Heart right ventricle (tissue), 16 donors: ENCODE measurements at regions not wholly inside any gene's neighbourhood (a gene's known extent, or its start where the extent isn't known, plus 50 kb on each side); places are given as distances from the start of the nearest gene placed in this dataset.

Source experiments
- ATAC-seq, 8 donors: fragments of 200-7000 bp; cut with Tn5 transposase; one replicate each; pipeline ENCODE4 v1.9.1; 2020; ENCODE audit warnings: mild to moderate bottlenecking in 8 of 8, moderate library complexity in 8 of 8, moderate number of reproducible peaks in 1 of 8
- DNase-seq, 2 donors: peaks; one replicate each; pipeline ENCODE4 v3.0.0-alpha.2; 2020
- H3K27ac ChIP-seq, 10 donors: fragments of 200-600 bp; sonication (generic) in 2 of 10; one replicate each; pipeline versions ENCODE4 v1.5.0 to v1.8.0; 2020 to 2022; ENCODE audit warnings: mild to moderate bottlenecking in 3 of 10
- H3K27me3 ChIP-seq, 7 donors: fragments of 200-600 bp; one replicate each; pipeline ENCODE4 v1.8.0; 2021 to 2022; ENCODE audit warnings: mild to moderate bottlenecking in 2 of 7
- H3K36me3 ChIP-seq, 9 donors: fragments of 200-600 bp; sonication (generic) in 1 of 9; one replicate each; pipeline versions ENCODE4 v1.5.0 to v1.8.0; 2020 to 2022; ENCODE audit warnings: mild to moderate bottlenecking in 2 of 9
- H3K4me1 ChIP-seq, 9 donors: fragments of 200-600 bp; sonication (generic) in 1 of 9; one replicate each; pipeline versions ENCODE4 v1.5.0 to v1.8.0; 2020 to 2022; ENCODE audit warnings: mild to moderate bottlenecking in 4 of 9
- H3K4me3 ChIP-seq, 10 donors: fragments of 200-600 bp; sonication (generic) in 2 of 10; one replicate each; pipeline versions ENCODE4 v1.5.0 to v1.8.0; 2020 to 2022; ENCODE audit warnings: mild to moderate bottlenecking in 7 of 10, moderate library complexity in 2 of 10
- H3K9me3 ChIP-seq, 11 donors: fragments of 200-600 bp in 10 of 11; sonication (generic) in 2 of 11; one replicate each; pipeline versions ENCODE4 v1.5.0 to v1.8.0; 2013 to 2022; ENCODE audit warnings: mild to moderate bottlenecking in 2 of 11, control low read depth in 1 of 11, moderate library complexity in 1 of 11
- WGBS, 2 donors: extraction: QIAGEN DNeasy Blood & Tissue Kit; methylation state at CpG; one replicate each; pipeline ENCODE4 v1.1.7; 2013; ENCODE audit warnings: inconsistent platforms in 1 of 2; 5-methylcytosine and 5-hydroxymethylcytosine counted together
- intact Hi-C, 10 donors: fragments of 100-400 bp; cut with DNase I; formaldehyde crosslinking; loops; one replicate each; pipeline versions ENCODE4 v1.11.1 to v1.14.2; 2022
- TF ChIP-seq, protein P1 (sequence below), 9 donors: fragments of 200-600 bp; sonication (generic) in 2 of 9; IDR thresholded peaks; one replicate each; pipeline versions ENCODE4 v1.5.0 to v1.8.0; 2021 to 2022; ENCODE audit warnings: antibody characterized with exemption in 9 of 9, mild to moderate bottlenecking in 5 of 9, moderate library complexity in 1 of 9
- donor health status: Arrhythmogenic right ventricular cardiomyopathy.
- donor health status: ischemic (EF 13 %, LVEDD 7.1; RV severe dilation, severe dysfunction).
- donor health status: healthy with polysubstance abuse.
- donor health status: DM: no; HTN: yes; CAD: no.
- donor health status: DM: no; HTN: no; CAD: no.
- donor health status: ischemic (EF 25% LVEDD 6.9; RV normal size, moderate dysfunction).
- donor health status: ischemic (EF 25% LVEDD 5.7; RV mildly dilated, moderate dysfunction).
- donor health status: healthy.
- donor health status: DM: yes; HTN: yes; CAD: no.
- donor health status: Ischemic cardiomyopathy.
- donor health status: ischemic (EF 35%, LVEDD 5.7; RV mildly dilated, moderate dysfunction).
- donor health status: nonischemic (EF 11% LVEDD 7.7; RV severe dilation, severe dysfunction).
- donor health status: DM: yes; HTN: yes; CAD: no.
- donor health status: PGD.
- donor health status: ischemic (EF 29% LVEDD 5.4; RV normal size, mild dysfunction).
- donor health status: nonischemic (EF 23%, LVEDD 6.1; RV moderate dilation, normal function).

- TF ChIP-seq, protein P1, sequence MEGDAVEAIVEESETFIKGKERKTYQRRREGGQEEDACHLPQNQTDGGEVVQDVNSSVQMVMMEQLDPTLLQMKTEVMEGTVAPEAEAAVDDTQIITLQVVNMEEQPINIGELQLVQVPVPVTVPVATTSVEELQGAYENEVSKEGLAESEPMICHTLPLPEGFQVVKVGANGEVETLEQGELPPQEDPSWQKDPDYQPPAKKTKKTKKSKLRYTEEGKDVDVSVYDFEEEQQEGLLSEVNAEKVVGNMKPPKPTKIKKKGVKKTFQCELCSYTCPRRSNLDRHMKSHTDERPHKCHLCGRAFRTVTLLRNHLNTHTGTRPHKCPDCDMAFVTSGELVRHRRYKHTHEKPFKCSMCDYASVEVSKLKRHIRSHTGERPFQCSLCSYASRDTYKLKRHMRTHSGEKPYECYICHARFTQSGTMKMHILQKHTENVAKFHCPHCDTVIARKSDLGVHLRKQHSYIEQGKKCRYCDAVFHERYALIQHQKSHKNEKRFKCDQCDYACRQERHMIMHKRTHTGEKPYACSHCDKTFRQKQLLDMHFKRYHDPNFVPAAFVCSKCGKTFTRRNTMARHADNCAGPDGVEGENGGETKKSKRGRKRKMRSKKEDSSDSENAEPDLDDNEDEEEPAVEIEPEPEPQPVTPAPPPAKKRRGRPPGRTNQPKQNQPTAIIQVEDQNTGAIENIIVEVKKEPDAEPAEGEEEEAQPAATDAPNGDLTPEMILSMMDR (IDR thresholded peaks at IDR 0.05), result no peak
- H3K27ac ChIP-seq, result no peak overlapping the region
- H3K36me3 ChIP-seq, result no peaks in the 10 kb centered on the region
- no peak for DNase-seq
- no peaks in the 10 kb centered on the region for H3K4me1 ChIP-seq
- H3K4me3 ChIP-seq, result no peak overlapping the region
- H3K27me3 ChIP-seq, result peaks cover 0 to 2% (median 0%) of the 10 kb centered on the region in 7 donors
- no peaks in the 10 kb centered on the region for H3K9me3 ChIP-seq
- intact Hi-C loops, result no loop called here
- no peak for ATAC-seq
- WGBS, 2 donors, result 78 to 82% methylated on average over 2 of the region's 2 CpGs
These were observed 858.1 kb downstream of the TRIB2 start for GRCh38 chr2:13574831-13575230.

DNA sequence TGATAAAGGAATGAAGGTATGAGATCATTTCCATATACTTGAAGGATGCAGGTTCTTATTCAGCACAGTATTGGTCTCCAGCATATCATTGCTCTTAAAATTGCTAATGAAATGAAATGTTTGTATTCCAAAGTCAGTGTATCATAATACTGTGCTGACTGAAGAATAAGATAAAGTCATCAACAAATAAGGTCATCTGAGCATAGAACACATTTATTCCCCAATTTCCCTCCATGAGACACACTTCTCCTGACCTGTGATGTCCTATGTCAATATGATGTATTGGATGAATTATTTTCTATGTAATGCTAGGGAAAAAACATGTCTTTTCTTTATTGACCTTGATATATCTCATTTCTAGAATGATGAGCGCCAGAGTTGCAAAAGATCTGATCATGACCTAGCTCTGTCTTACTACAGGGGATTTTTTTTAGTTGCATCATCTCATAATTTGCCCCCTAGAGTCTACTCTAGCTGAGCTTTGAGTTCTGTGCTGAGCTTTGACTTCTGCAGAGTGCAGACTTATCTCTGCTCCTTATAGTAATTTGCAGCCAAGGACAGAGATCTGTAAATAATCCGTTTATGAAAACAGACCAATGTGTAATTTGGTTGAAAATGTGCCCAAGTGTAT is 859.8 kb downstream of the TRIB2 start:
- Histone ChIP-seq H3K27ac (no peak overlapping the region), H3K4me3 (no peak overlapping the region), H3K9me3 (peaks cover 0 to 3% (median 0%) of the 10 kb centered on the region in 11 donors), H3K4me1 (no peaks in the 10 kb centered on the region), H3K27me3 (peaks cover 0 to 3% (median 0%) of the 10 kb centered on the region in 7 donors), H3K36me3 (no peaks in the 10 kb centered on the region)
- intact Hi-C loops, result no loop called here
- TF ChIP-seq, protein P1 (IDR thresholded peaks at IDR 0.05), result no peak
- WGBS, 2 donors, result 73% methylated on average over 2 of the region's 2 CpGs
- ATAC-seq (no peak), DNase-seq (no peak)

- no peak for DNase-seq
- WGBS, 2 donors, result 59 to 65% methylated on average over 1 of the region's 1 CpG
- TF ChIP-seq, protein P1 (IDR thresholded peaks at IDR 0.05), result no peak
These were observed 861.8 kb downstream of the TRIB2 start for GRCh38 chr2:13578547-13578946.

DNA sequence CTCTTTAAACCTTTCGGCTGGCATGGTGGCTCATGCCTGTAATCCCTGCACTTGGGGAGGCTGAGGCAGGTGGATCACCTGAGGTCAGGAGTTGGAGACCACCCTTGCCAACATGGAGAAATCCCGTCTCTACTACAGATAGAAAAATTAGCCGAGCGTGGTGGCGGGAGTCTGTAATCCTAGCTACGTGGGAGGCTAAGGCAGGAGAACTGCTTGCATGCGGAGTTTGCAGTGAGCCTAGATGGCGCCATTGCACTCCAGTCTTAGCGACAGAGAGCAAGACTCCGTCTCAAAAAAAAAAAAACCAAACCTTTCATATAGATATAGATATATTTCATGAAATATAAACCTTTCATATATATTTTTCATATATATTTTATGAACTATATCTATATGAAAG is 864.7 kb downstream of the TRIB2 start:
- intact Hi-C loops, result no loop called here
- TF ChIP-seq, protein P1 (IDR thresholded peaks at IDR 0.05), result no peak
- no peaks in the 10 kb centered on the region for H3K4me1 ChIP-seq
- WGBS, 2 donors, result 69 to 71% methylated on average over 10 of the region's 10 CpGs
- peaks cover 0 to 3% (median 0%) of the 10 kb centered on the region in 7 donors for H3K27me3 ChIP-seq
- no peak overlapping the region for H3K27ac ChIP-seq
- H3K4me3 ChIP-seq, result no peak overlapping the region
- no peak for ATAC-seq
- H3K36me3 ChIP-seq, result no peaks in the 10 kb centered on the region
- DNase-seq, result no peak
- H3K9me3 ChIP-seq, result peaks cover 0 to 4% (median 0%) of the 10 kb centered on the region in 11 donors

More at GRCh38 chr2:13578547-13578946, 861.8 kb downstream of the TRIB2 start:
- no peaks in the 10 kb centered on the region for H3K4me1 ChIP-seq
- no peak overlapping the region for H3K27ac ChIP-seq
- ATAC-seq, result no peak
- peaks cover 0 to 4% (median 0%) of the 10 kb centered on the region in 11 donors for H3K9me3 ChIP-seq
- H3K36me3 ChIP-seq, result no peaks in the 10 kb centered on the region
- peaks cover 0 to 3% (median 0%) of the 10 kb centered on the region in 7 donors for H3K27me3 ChIP-seq
- H3K4me3 ChIP-seq, result no peak overlapping the region
- intact Hi-C loops, result no loop called here
